GM18873 (cell line): ENCODE measurements at regions not wholly inside any gene's neighbourhood (a gene's known extent, or its start where the extent isn't known, plus 50 kb on each side); places are given as distances from the start of the nearest gene placed in this dataset.

Experiments used
- ATAC-seq: cut with Tn5 transposase; IDR thresholded peaks from one replicate; pipeline ENCODE4 v1.9.1; 2021; ENCODE audit warnings: mild to moderate bottlenecking, moderate library complexity, moderate number of reproducible peaks; ENCODE audit not compliant: unreplicated experiment, low FRiP score

DNA sequence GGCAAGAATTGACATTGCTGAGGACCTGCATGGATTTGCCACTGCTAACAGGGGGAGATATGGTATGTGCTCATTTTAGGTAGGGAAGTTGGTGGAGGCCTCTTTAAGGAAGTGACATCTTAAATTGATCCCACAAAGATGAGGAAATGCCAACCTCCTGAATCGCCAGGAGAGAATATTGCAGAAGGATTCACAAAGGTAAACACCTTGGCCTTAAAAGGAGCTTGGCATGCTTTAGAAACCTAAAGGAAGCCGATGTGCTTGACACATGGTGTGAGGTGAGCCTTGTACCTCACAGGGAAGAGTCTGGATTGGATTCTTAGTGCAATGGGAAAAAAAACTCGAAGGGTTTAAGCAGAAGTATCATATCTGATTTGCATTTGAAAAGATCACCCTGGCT is 470.5 kb upstream of the DAB1 start:
- ATAC-seq: no peak

DNA sequence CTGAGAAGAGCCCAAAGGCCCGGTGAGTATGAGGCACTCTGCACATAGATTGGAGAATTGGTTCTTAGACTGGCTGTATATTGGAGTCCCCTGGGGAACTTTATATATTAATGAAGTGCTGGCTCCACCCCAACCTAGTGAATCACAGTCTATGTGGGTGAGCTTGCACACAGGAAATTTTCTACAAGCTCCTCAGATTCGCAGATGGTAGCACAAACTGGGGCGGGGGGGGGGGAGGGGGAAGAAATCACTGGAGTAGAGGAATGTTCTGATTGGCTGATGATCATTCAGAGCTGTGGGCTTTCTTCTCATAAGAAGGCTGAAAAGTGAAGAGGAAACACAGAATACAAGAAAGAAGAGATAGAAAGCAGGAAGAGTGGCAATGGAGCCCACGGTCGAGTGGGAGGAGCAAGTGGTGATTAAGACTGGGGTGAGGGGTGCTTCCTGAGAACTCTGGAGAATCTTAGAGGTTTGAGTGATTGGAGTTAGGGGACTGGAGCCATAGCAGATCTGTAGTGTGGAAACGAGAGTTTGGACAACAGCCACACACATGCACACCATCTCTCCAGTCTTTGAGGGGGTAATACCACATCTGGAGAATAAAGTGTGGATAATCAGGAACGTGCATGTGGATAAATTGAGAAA is 465.9 kb upstream of the DAB1 start:
- no peak for ATAC-seq

DNA sequence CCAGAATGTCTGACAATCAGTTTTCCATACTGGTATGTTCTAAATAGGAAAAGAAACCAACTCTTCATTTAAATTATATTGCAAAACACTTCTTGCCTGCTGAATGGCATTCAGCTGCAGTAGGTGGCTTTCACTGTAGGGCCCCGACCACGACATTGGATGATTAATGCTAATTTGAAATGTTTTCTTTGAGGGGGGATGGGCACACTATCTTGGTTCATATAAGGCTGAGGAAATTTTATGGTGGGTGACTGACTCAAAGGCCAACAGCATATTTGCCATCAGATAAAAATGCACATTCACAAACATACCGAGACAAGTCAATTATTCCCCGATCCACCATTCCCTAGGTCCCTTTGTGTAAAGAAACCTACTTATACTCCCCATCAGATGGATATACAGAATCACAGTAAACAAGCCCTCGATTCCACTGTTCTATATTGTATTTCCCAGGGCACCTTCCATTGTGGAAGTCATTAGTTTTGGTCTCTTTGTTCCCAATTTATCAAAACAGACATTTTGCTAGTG is 464.2 kb upstream of the DAB1 start:
- ATAC-seq: no peak

DNA sequence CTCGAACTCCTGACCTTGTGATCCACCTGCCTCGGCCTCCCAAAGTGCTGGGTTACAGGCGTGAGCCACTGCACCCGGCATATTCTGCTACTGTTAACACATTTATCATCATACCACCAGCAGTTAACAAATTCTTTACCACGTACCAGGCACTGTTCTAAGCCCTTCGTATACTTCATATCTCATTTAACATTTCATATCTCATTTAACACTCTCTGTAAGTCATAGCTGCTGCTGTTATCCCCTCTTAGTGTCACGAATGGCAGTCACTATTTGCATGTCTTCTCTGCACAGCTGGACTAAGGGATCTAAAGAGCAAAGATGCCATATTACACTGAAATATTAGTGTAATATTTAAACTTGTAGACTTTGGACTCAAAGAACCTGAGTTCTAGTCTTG is 462.5 kb upstream of the DAB1 start:
- no peak for ATAC-seq

DNA sequence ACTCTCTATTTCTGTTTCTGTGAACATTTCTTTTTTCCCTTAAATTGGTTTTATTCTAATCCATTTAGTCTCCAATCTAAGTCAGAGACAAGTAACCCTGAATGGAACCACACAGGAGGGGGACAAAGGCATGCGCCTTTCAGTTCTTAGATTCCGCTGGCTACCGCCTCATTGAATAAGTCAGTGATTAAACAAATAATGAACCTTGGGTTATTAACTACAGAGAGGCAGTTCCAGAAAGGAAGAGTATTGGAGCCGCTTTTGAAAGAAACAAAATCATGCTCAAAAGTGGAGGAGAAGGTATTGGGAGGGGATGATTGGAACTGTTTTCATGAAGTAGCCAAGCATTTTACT is 459.8 kb upstream of the DAB1 start:
- no peak for ATAC-seq

DNA sequence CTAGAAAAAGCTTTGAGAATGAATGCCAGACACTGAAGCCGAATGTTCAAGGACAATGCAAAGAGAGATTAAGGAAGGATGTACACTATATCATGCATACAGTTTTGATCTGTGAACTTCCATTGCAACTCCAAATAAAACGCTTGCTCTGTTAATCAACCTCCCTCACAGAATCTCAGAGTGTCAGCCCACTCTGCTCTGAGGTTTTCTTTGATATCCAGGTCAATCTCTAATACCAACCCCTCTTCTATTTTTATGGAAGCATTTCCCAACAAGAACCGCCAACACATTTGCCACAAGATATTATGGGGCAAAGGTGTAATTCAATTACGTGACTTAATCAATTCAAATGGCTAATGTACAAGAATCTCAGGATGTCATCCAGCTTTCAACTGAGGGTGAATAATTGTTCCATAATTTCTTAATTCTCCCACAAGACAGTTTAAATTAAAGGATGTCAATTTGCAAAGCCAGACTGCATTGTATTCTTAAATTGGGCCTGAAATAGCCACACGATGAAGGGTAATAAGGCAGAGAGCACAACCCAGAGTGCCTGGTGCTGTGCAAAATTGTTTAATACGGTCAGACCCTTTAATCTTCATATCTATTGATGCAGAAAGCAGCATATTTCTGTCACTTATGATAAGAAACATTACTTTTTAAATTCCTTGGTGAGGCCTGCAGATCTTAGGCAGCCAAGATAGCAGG is 459.2 kb upstream of the DAB1 start:
- ATAC-seq: no peak

DNA sequence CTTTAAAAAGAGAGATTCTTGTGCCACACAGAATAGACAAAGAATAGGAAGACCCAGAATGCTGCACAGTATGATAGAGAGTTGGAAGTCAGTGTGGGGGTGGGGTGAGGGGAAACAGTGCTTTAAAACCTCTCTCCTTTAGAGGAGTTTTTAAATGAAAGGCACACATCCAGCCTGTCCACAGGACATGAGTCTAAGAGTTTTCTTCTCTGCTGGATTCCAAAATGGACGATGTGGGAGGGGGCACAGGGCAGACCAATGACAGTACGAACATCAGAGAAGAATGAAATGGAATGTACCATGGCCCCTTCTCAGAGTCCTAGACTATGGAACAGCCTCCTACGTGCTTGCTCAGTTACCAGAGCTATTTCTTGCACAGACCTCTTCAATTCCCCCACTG is 458.2 kb upstream of the DAB1 start:
- no peak for ATAC-seq

DNA sequence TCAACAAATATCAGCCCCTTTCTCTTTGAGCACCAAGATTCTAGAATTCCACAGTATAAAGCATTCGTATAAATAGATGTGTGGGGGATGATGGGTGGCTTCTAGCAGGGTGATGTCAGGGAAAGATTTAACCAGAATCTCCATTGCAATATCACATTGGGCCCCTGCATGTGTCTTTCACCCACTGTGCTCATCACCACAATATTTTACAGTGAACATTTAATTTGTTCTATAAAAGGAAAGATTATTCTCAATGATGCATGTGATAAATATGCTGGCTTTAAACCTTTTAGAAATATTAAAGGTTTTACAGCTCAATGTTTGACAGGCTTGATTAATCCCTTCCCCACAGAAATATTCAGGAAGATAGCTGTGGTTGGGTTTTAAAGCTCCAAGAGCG is 457.8 kb upstream of the DAB1 start:
- ATAC-seq: no peak

DNA sequence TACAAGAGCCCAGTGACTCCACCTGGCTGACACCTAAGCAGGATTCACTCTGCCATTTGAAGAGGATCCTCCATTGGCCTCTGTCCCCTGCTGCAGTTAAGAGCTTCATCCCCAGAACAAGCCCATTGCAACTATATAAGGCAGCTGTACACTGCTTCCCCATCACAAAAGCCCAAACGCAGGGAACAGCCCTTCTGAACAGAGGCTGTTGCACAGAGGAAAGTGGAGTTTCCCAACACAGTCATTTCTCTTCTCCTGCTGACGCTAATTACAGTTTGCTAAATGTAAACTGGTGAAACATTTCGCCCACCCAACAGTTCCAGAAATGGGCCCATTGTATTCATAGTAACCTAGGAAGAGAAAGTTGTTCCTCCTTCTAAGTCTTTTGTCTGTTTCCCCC is 455.8 kb upstream of the DAB1 start:
- ATAC-seq: no peak

DNA sequence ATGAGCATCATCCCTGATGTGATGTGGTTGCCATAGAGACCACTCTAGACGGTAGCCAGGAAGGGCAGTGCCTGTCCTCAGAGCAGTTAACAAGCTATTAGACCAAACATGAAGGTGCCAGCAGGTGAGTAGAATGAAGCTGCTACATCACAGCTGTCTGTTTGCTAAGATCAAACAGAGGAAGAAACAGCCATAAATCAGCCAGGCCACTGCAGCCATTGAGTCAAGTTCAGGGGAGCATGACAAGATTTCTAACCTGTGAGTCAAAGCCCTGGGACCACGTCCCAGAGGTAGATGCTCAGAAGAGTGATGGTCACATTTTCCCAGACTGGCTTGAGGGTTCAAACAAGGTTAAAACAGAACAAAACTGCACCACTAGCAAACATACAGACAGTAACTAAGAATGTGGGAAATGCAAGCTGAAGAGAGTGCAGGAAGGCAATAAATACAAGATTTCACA is 450.6 kb upstream of the DAB1 start:
- no peak for ATAC-seq

DNA sequence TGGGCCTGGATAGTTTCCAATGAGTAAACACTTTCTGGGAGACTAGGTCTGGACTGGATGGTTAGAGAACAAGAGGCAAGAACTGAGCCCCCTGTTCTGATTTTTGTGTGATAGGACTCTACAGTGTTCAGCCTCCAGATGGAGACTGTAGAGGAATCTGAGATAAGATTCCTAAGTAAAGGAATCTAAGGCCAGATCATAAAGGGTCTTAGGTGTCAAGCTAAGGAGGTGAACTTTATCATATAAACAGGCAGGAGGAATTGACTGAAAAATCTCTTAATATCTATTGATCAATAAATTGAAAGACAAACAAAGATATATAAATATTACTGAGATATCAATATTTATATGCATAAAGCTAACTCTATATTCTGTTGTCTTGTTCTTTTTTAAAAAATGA is 449.1 kb upstream of the DAB1 start:
- no peak for ATAC-seq

DNA sequence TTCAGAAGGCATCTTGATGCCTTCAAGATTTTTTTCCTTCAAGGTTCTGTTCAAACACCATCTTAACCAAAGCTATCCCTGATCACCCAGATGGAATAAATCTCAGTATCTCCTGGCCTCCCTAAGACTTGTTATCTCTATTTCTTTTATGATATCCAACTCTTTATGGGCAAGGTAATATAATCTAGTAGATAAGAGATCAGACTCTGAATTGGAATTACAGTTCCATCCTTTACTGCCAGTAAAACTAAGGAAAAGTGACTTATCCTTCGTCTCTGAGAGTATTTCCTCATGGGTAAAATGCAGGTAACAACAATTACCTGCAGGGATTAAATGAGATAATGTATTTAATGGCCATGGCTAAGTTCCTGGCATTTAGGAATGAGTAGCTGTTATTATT is 445.0 kb upstream of the DAB1 start:
- ATAC-seq: no peak

DNA sequence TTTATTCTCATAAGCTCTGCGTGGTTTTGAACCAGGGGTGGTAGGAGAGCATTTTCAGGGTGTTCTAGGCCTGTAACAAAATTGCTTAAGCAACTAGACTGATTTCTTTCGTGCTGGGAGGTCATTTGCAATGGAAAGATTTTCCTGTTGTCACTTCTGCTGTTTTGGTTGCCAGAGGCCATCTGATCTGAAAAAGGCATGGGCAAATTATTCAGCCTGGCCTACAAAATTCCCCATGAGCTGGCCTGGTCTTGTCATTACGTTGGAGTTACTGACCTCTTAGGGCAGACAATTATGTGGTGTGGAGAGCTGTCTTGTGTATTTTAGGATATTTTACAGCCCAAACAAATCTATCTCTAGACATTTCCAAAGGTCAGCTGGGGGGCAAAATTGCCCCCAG is 444.4 kb upstream of the DAB1 start:
- ATAC-seq: no peak

DNA sequence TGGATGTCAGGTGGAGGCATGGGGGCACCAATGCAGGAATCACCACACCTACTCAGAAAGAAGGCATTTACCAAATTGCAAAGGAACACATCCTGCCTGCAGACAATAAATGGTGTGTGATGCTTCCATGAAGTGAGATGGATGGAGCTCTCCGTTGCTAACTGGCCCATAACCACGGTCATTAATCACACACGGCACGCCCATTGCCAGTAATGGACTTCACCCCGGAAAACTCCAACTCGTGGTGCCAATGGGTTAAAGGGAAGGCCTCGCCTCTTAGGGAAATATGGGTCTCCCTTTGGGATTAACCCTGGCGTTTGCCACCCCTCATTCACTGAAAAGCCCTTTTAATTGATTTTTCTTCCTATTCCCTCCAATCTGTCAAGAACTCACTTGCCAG is 443.1 kb upstream of the DAB1 start:
- ATAC-seq: no peak

DNA sequence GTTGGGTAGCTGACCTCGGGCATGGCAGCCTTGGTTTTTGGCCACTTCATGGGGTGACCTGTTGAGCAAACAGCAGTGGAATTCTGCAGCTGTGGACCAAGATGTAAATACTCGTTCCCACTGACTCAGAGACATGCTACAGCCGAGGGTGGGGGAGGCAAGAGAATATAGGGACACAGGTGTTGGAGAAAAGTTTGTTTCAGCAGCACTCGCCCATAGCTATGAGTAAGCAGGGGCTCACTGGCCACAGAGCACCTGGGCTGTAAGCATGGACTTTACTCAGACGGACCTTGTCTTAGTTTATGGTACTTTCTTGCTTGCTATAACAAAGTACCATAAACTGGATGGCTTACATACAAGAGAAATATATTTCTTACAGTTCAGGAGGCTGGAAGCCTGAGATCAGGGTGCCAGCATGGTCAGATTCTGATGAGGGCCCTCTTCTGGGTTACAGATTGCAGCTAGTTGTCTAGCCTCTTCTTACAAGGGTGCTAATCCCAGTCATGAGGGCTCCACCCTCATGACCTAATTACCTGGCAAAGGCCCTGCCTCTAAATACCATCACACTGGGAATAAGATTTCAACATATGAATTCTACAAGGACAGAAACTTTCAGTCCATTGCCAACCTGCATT is 437.2 kb upstream of the DAB1 start:
- no peak for ATAC-seq

DNA sequence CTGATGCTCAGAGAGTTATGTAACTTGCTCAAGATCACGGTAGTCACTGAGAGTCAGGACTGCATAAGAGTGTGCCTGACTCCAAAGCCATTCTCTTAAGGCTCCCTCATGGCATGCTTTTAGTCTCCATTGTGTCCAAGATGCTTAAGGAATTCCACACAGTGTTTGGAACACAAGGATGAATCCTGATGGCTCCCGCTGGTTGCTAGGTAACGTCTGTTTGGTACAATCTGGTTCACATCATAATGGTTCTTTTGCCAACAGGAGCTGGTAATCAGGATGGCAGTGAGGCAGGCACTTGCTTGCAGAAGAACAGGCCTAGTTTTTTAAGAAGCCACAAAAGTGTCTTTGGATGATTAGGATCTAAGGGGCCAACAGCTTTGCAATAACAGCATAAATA is 436.5 kb upstream of the DAB1 start:
- ATAC-seq: no peak

DNA sequence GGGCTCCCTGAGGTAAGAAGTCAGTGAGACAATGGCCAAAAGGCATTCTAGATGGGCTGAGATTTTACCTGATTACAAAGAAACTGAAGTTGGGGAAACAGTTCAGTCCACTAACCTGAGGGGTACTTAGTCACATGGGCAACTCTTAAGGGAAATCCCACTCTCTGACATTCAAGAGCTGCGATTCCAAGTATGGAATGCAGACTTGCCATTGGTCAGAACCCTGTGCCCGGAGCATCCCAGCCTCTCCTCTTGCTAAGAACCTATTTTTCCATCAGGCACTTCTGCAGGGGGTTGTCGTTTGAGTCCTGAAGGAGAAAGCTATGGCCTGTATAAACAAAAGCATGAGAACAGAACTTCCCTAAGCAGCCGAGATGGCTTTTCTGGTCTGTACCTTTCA is 434.9 kb upstream of the DAB1 start:
- no peak for ATAC-seq

DNA sequence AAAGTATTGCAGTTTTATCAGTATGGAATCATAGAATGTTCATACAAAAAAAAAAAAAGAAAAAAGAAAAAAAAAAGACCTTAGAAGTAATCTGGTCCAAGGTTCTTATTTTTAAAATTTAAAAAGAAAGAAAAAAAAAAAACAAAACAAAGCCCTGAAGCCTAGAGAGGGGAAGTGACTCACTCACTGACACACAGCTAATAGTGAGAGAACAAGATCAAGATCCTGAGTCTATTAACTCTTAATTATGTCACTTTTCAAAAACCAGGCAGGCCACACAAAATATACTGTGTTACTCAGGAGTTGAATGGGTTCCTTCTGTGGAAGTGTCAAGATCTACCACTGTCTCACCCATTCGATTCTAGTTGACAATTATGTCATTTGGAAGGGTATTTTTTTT is 433.9 kb upstream of the DAB1 start:
- no peak for ATAC-seq

DNA sequence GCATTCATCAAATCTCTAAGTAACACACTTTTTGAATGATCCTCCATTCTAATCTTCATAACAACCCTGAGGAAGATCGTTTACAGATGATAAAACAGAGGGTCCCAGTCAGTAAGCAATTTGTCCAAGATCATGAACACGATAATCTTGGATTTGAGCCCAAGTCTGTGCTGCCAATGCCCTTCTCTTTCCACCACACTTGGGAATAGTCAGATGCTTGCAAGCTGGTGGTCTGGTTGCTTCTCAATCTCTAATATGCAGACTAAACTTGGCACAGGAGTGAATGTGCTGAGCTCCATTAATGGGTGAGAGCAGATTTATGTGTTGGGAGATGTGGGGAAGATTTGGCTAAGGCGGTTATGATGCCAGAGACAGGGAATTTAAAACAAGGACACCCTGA is 430.6 kb upstream of the DAB1 start:
- ATAC-seq: no peak

DNA sequence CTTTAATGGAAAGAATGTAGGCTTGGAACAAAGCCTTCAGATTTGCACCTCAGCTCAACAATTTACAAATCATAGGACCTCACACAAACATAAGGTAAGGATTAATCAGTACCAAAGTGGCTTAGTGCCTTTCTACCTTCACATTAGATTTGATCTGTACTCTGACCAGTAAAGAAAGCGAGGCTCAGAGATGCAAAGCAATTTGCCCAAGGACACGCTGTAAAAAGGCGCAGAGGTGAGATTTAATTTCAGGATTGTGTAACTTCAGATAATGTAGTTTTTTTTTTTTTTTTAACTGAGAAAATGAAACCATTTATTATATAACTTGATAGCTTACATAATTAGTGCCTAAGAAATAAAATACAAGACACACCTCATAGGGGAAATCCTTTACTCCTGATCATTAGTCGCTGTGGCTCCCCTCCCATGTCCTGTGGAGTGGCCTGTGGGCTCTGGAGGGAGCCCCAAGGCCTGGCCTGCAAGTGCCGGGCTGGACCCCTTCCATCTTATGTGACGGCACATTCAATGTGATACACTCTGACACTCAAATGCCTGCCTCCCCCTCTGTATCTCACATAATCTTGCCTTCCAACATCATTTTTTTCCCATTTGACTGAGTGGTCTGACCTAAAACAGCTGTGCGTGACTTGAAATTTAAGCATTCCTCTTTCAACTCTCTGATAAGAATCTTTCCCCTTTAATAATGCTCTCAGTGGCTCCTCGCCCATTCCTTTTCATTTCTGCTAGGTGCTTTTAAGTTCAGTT is 426.5 kb upstream of the DAB1 start:
- ATAC-seq: no peak

DNA sequence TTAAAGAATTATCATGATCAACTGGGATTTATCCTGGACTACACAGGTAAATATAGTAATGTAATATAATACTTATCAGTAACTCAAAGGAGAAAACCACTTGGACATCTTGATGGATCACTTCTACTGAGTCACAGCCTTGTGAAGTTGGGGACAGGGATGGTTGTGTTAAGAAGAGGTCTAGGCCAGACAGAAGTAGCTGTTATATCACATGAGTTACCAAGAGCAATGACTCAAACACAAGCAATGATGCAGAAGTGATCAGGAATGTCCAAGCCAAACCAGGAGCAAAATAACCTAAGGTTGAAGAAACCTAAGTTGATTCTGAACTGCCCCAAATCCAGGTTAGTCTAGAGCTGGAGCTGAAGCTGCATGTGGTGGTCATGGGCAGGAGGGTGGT is 424.5 kb upstream of the DAB1 start:
- no peak for ATAC-seq
